ENCODE measurements at regions not wholly inside any gene's neighbourhood (a gene's known extent, or its start where the extent isn't known, plus 50 kb on each side); places are given as distances from the start of the nearest gene placed in this dataset.

GRCh38 chr6:187210-187861, 105.0 kb upstream of the DUSP22 start:
- ATAC-seq (ENCODE audit: low read depth): no peak
- Mint-ChIP-seq H3K9me3 (no peaks in the 10 kb centered on the region), H3K27me3 (no peaks in the 10 kb centered on the region), H3K4me1 (peaks cover 88% of the 10 kb centered on the region), H3K27ac (peak overlapping the region; percentile 6), H3K36me3 (ENCODE audit: low read depth) (no peaks in the 10 kb centered on the region), H3K4me3 (no peak overlapping the region)
- POLR2A ChIA-PET: interaction anchor here (0.6 to 5.3 kb wide), 2 partner anchors 108 to 205 kb away, joined by 3 to 43 read pairs; partner anchors contain the start of gene IRF4
- no peak for TF ChIP-seq CTCF (IDR thresholded peaks at IDR 0.05)
- intact Hi-C loops (cut with micrococcal nuclease): loop anchor here (5.0 kb wide), 1 partner anchor 300 kb away; no protein-coding TSS in a partner anchor
- CTCF ChIA-PET: interaction anchor here (1.3 to 3.2 kb wide), 5 partner anchors 18 to 406 kb away, joined by 4 to 16 read pairs (median 5); no protein-coding TSS in a partner anchor
- DNase-seq: no peak

GRCh38 chr6:188821-189655, 103.2 kb upstream of the DUSP22 start:
- CTCF ChIA-PET: interaction anchor here (0.7 to 5.3 kb wide), 30 partner anchors 9 to 1208 kb away, joined by 3 to 38 read pairs (median 5); no protein-coding TSS in a partner anchor
- intact Hi-C loops (cut with micrococcal nuclease): loop anchor here (1.0 to 5.0 kb wide), 12 partner anchors 30 to 1208 kb away; partner anchors contain the start of gene IRF4

GRCh38 chr6:189676-190075, 102.6 kb upstream of the DUSP22 start:
- DNase-seq (no peak), ATAC-seq (ENCODE audit: low read depth) (no peak)
- H3K4me1 Mint-ChIP-seq: peaks cover 86% of the 10 kb centered on the region
- intact Hi-C loops (cut with micrococcal nuclease): loop anchor here (1.0 to 5.0 kb wide), 11 partner anchors 29 to 597 kb away; partner anchors contain the start of gene IRF4
- POLR2A ChIA-PET: interaction anchor here (0.8 to 7.3 kb wide), 9 partner anchors 9 to 300 kb away, joined by 3 to 69 read pairs (median 7); partner anchors contain the start of genes DUSP22 and IRF4
- CTCF ChIA-PET: interaction anchor here (1.0 to 5.3 kb wide), 18 partner anchors 10 to 1207 kb away, joined by 3 to 38 read pairs (median 7); no protein-coding TSS in a partner anchor
- H3K4me3 Mint-ChIP-seq: peak overlapping the region; percentile 56
- no peak for TF ChIP-seq CTCF (IDR thresholded peaks at IDR 0.05)
- no peaks in the 10 kb centered on the region for H3K9me3 Mint-ChIP-seq
- no peaks in the 10 kb centered on the region for H3K36me3 Mint-ChIP-seq (ENCODE audit: low read depth)
- H3K27me3 Mint-ChIP-seq: no peaks in the 10 kb centered on the region
- H3K27ac Mint-ChIP-seq: peak overlapping the region; percentile 85

More at GRCh38 chr6:188821-189655, 103.2 kb upstream of the DUSP22 start:
- peak; percentile 63 for DNase-seq
- no peaks in the 10 kb centered on the region for H3K27me3 Mint-ChIP-seq
- no peaks in the 10 kb centered on the region for H3K9me3 Mint-ChIP-seq
- ATAC-seq (ENCODE audit: low read depth): peak; percentile 69
- POLR2A ChIA-PET: interaction anchor here (0.6 to 7.3 kb wide), 12 partner anchors 8 to 219 kb away, joined by 3 to 69 read pairs (median 4); partner anchors contain the start of genes DUSP22 and IRF4
- no peak for TF ChIP-seq CTCF (IDR thresholded peaks at IDR 0.05)
- peak overlapping the region; percentile 85 for H3K27ac Mint-ChIP-seq
- H3K36me3 Mint-ChIP-seq (ENCODE audit: low read depth): no peaks in the 10 kb centered on the region
- peaks cover 86% of the 10 kb centered on the region for H3K4me1 Mint-ChIP-seq
- peak overlapping the region; percentile 28 for H3K4me3 Mint-ChIP-seq

GRCh38 chr6:190596-191395, 101.5 kb upstream of the DUSP22 start:
- Mint-ChIP-seq H3K27me3 (no peaks in the 10 kb centered on the region), H3K4me3 (peak overlapping the region; percentile 9), H3K4me1 (peaks cover 84% of the 10 kb centered on the region), H3K36me3 (ENCODE audit: low read depth) (no peaks in the 10 kb centered on the region), H3K27ac (peak overlapping the region; percentile 16), H3K9me3 (no peaks in the 10 kb centered on the region)
- ATAC-seq (ENCODE audit: low read depth) (no peak), DNase-seq (no peak)
- intact Hi-C loops (cut with micrococcal nuclease): no loop called here
- TF ChIP-seq CTCF (IDR thresholded peaks at IDR 0.05): no peak
- ChIA-PET POLR2A (interaction anchor here (1.1 to 7.3 kb wide), 5 partner anchors 25 to 202 kb away, joined by 4 to 69 read pairs (median 31); partner anchors contain the start of gene IRF4), CTCF (interaction anchor here (1.2 to 5.3 kb wide), 8 partner anchors 22 to 214 kb away, joined by 3 to 38 read pairs (median 8); no protein-coding TSS in a partner anchor)
